Stimulated activated CD8-positive, alpha-beta memory T cell treated with anti-CD3 and anti-CD28 coated beads, Interleukin-15, amount 100 ng/mL, for 48 hours (primary cell): ENCODE measurements at regions not wholly inside any gene's neighbourhood (a gene's known extent, or its start where the extent isn't known, plus 50 kb on each side); places are given as distances from the start of the nearest gene placed in this dataset.
A peak's percentile ranks its signal among the peaks of the same experiment; 100 is the strongest.
"Not testable (repeated sequence)": the region's sequence is repeated elsewhere in the genome, so short reads cannot be mapped to it uniquely, and the experiment has no call there.

Source experiments
- DNase-seq, 2 donors: peaks; one replicate each; pipeline ENCODE4 v3.0.0-alpha.2; 2020; ENCODE audit warnings: low read depth in 2 of 2

GRCh38 chr20:5696011-5696559 is 54.1 kb upstream of the SHLD1 start:
- no peak for DNase-seq

- DNase-seq, result no peak
These were observed 58.1 kb upstream of the SHLD1 start for GRCh38 chr20:5691918-5692618.

GRCh38 chr20:5689463-5689862 is 60.7 kb upstream of the SHLD1 start:
- no peak for DNase-seq

- DNase-seq, result no peak
These were observed 61.7 kb upstream of the SHLD1 start for GRCh38 chr20:5688431-5688972.

- DNase-seq, result no peak
These were observed 62.3 kb upstream of the SHLD1 start for GRCh38 chr20:5687884-5688283.

- no peak for DNase-seq
These were observed 63.7 kb upstream of the SHLD1 start for GRCh38 chr20:5686384-5687105.

GRCh38 chr20:5682556-5682955 is 67.6 kb upstream of the SHLD1 start:
- DNase-seq, result not testable (repeated sequence)

- no peak for DNase-seq
These were observed 69.4 kb upstream of the GPCPD1 start for GRCh38 chr20:5680192-5680591.

GRCh38 chr20:5678777-5679176 is 68.0 kb upstream of the GPCPD1 start:
- DNase-seq, result no peak

- DNase-seq, result not testable (repeated sequence)
These were observed 67.1 kb upstream of the GPCPD1 start for GRCh38 chr20:5677944-5678343.

GRCh38 chr20:5677389-5677788 is 66.6 kb upstream of the GPCPD1 start:
- no peak for DNase-seq

GRCh38 chr20:5675103-5676091 is 64.6 kb upstream of the GPCPD1 start:
- DNase-seq, result no peak

GRCh38 chr20:5674176-5674660 is 63.4 kb upstream of the GPCPD1 start:
- DNase-seq, result peak in 1 of 2 donors; percentile 13

GRCh38 chr20:5670874-5671273 is 60.1 kb upstream of the GPCPD1 start:
- no peak for DNase-seq

- no peak for DNase-seq
These were observed 59.3 kb upstream of the GPCPD1 start for GRCh38 chr20:5670036-5670536.

GRCh38 chr20:5668529-5668868 is 57.7 kb upstream of the GPCPD1 start:
- no peak for DNase-seq

GRCh38 chr20:5667705-5668528 is 57.1 kb upstream of the GPCPD1 start:
- no peak for DNase-seq

GRCh38 chr20:5665417-5665816 is 54.6 kb upstream of the GPCPD1 start:
- no peak for DNase-seq

- DNase-seq, result no peak
These were observed 52.6 kb upstream of the GPCPD1 start for GRCh38 chr20:5663396-5663795.

- DNase-seq, result no peak
These were observed 52.0 kb upstream of the GPCPD1 start for GRCh38 chr20:5662769-5663168.
